ENCODE measurements at regions not wholly inside any gene's neighbourhood (a gene's known extent, or its start where the extent isn't known, plus 50 kb on each side); places are given as distances from the start of the nearest gene placed in this dataset.
"Not testable (repeated sequence)": the region's sequence is repeated elsewhere in the genome, so short reads cannot be mapped to it uniquely, and the experiment has no call there.

DNA sequence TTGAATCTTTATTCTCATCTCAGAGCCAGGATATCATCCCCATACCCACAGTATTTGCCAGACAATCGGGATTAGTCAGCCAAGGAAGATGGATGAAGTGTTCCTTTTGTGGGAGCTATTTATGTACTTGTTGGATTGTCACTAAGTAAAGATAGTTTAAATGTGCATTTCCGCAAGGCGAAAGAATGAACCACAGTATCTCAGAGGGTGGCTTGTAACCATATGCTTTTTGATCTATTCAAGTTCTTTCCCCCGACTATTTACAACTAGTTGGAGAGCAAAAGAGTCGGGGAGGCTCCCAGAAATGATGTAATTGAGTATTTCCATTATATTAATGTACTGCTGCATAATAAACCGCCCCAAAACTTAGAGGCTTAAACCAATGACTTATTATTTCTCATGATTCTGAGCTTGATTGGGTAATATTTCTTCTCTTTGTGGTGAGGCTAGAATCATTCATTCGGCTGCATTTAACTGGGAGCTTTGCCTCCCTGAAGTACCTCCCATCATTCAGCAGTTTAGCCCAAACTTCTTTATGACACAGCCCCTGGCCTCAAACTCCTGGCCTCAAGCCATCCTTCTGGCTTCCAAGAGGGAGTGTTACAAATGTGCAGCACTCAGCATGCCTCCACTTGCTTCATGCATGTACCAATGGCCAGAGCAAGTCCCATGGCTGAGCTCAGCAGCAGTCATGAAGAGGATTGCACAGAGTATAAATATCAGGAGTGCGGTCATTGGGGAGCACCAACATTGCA lies 423.7 kb downstream of the METTL4 start:
- DNase-seq, result no peak

DNA sequence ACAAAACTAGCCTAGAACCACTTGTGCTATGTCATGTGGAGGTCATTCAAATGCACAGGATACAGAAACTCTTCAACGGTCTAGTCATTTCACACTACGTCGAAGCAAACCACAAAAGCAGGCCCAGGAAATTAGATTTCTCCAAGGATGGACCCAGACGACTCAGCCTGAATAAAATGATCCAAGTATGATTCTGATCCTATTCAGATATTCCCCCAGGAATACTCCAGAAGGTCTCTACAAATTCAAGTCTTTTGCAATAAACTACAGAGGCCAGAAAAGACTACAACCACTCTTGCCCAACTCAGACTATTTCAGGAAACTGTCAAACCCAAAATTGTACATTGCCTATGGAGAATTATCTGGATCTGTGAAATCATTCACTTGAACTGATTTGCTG lies 422.5 kb downstream of the METTL4 start:
- no peak for DNase-seq

DNA sequence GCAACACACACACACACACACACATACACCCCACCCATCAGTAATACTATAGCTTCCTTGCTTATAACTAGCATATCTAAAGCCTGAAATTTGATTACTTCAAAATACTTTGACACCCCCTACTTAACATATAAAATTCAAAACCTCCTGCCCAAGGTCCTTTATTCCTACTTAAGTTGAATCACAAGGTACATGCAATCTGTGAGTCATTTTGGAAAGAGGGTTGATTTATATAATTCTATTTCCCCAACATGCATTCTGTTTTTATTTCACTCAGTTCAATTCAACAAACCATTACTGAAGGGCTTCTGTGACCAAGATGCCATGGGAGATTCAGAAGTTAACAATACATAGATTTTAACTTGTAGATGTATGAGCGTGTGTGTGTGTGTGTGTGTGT lies 420.7 kb downstream of the METTL4 start:
- no peak for DNase-seq

DNA sequence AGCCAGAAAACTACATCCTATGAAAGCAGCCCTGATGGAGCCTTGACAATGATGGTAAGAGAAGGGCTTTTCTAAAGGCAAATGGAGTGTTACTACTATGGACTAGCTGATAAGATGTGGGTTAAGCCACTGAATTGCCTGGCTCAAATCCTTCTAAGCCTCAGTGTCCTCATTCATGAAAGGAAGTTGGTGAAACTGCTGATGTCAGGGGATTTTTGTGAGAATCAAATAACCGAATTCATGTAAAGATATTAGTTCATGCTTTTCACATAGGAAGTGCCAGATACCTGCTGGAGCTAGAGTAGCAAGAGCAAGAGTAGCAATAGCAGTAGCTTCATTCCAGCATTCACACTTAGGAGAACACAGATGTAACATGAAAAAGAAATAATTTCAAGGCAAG lies 417.0 kb downstream of the METTL4 start:
- no peak for DNase-seq

DNA sequence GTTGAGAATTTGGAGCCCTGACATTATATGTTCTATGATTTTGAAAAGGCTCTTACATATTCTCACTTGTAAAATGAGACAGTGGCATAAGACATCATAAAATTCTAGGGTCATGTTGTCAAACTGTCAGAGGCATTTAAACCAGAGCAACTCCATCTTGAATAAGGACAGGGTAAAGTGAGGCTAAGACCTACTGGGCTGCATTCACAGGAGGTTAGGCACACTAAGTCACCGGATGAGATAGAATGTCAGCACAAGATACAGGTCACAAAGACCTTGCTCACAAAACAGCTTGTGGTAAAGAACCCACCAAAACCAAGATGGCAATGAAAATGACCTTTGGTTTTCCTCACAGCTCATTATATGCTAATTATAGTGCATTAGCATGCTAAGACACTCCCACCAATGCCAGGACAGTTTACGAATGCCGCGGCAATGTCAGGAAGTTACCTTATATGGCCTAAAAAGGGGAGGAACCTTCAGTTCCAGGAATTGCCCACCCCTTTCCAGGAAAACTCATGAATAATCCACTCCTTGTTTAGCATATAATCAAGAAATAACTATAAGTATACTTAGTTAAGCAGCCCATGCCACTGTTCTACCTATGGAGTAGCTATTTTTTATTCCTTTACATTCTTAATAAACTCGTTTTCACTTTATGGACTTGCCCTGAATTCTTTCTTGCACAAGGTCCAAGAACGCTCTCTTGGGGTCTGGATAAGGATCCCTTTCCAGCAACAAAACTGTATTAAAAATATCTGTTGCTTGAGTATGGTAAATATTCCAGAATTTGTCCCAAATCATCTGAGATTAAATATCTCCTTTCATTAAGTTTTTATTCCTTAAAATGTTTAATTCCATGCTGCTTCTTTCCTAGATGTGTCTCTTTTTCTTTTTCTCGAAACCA lies 406.4 kb downstream of the METTL4 start:
- DNase-seq, result no peak

DNA sequence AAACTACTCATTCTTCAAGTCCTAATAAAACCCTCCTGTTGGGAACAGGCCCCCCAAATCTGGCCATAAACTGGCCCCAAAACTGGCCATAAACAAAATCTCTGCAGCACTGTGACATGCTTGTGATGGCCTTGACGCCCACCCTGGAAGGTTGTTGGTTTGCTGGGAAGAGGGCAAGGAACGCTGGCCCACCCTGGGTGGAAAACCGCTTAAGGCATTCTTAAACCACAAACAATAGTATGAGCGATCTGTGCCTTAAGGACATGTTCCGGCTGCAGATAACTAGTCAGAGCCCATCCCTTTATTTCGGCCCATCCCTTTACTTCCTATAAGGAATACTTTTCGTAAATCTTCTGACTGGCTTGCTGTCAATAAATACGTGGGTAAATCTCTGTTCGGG lies 404.4 kb downstream of the METTL4 start:
- DNase-seq, result not testable (repeated sequence)

DNA sequence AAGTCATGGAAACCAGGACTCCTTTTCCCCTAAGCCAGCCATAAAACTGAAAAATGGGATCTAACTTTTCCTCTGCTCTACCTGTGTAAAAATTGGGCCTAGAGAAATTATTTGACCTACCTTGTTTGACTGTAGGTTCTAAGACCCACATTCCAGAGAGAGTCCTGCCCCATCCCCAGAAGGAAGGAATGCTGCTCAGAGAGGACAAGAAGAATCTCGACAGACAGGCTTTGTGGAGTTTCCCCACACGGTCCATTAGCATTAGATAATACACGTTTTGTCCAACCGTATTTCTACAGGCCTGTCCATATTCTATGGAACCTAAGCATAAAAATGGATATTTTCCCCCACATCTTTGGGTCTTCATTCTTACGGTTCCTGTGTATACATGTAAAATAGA lies 403.3 kb downstream of the METTL4 start:
- DNase-seq, result no peak

DNA sequence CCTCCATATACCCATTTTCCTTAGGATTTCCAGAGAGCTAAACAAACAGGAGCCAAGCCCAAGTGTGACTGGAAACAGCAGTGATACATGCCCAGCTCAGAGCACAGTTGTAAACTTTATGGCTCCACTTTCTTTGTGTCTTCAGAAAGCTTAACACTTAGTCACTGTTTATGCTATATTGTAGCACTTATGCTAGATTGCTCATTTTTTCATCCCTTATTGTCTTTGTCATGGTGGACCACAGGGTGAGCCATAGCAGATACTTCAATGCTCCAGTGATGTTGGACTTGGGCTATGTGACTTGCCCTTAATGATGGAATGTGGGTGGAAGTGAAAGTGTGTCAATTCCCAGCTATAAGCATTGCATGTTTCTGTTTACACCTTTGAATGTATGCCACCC lies 401.6 kb downstream of the METTL4 start:
- no peak for DNase-seq

DNA sequence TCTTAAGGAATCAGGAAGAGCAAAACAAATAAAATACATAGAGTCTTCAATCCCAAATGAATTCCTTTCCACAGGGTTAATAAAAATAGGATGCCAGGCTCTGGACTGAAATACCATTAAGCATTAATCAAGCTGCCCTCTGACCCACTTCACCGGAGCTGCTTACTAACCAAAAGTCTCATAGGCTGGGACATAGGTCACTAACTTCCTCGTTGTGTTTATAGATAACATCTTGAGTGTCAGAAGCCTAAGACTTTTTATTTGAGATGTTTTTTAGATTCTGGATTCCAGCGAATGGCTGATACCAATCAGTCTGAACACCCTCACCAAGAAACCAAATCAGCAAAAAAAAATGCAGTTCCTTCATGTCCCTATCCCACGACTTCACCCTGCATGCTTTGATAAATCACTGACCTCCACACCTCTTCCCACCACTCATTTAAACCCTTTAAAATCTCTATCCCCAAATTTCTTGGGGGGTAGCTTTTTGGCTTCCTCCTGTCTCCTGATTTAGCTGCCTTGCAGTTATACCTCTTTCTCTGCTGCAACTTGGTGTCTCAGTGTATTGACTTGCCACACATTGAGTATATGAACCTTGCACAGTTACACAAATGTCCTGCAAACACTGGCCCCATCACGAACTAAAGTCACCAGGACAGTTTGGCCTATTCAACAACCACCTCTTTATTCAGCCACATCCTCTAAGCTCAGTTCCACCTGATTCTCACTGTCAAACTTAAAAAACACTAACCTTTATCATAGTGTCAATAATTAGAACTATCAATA lies 399.3 kb downstream of the METTL4 start:
- no peak for DNase-seq

DNA sequence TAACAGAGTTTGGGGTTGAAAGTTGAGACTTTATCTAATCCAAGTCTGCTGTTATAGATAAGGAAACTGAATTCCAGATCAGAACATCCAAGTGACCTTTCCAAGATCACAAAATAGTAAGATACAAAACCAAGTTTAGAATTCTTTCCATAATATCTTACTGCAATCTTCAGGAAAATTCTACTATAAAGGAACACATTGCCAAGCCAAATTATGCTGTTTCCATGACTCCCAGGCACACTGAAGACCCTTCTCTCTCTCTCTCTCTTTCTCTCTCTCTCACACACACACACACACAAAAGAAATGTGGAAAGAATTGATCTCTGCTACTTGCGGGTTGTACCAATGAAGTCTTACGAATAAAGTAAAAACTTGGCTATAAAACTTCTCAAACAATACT lies 398.4 kb downstream of the METTL4 start:
- DNase-seq, result no peak

DNA sequence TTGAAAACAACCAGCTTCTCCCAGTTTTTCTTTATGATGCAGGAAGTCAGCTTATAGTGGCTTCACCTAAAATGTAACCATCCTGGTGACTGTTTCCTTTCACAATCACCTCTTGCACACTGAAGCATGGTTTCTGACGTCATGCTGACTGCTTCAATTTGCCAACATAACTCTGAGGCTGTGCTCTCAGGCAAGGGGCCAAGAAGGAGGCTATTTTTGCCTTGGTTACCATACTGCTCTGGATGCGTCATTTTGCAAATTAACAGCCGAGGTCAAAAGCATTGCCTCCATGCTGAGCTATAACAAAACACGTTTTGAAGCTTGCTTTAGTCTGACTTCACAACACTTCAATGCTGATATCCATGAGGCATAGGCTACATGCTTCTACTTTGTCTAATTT lies 397.8 kb downstream of the METTL4 start:
- peak; percentile 5 for DNase-seq

DNA sequence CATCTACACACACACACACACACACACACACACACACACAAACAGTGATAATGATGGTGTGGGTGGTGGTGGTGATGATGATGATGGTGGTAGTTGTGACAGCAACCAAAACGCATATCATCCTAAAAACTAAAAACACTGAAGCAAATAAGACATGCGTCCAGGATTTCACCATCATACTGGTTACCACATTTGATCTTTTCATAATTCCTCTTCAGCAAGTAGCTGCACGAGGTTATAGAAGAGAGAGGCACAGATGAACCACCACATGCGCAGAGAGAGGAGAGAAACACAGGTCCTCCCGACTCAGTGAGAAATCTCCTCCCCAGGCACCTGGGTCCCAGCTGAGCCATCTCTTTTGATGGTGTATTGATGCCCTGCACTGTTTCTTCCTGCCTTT lies 393.3 kb downstream of the METTL4 start:
- no peak for DNase-seq

DNA sequence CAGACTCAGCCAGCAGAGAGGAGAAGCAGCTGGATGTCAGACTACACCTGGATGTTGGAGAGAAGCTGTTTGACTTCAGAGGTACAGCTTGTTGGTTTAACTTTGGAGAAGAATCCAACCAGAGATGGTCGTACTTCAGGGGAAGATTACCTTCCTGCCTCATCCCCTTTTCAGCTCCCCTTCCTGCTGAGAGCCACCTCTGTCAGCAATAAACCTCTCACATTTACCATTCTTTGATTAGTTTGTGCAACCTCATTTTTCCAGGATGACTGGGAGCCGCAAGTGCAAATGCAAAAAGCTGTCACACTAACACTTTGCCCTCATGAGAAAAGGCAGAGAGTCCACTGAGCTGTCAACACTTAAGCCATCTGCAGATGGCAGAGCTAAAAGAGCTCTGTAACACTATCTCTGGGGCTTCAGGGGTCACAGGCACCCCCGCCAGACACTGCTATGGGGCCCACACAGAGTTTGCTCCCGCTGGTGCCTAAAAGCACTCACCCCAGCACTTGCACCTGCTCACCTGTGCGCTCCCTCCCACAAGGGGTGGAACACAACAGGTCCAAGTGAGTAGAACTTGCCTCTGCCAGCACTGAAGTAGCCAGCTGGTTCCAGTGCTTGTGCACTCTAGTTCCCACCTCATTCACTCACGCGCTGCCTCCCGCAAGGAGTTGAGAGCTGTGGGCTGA lies 391.7 kb downstream of the METTL4 start:
- DNase-seq, result no peak

DNA sequence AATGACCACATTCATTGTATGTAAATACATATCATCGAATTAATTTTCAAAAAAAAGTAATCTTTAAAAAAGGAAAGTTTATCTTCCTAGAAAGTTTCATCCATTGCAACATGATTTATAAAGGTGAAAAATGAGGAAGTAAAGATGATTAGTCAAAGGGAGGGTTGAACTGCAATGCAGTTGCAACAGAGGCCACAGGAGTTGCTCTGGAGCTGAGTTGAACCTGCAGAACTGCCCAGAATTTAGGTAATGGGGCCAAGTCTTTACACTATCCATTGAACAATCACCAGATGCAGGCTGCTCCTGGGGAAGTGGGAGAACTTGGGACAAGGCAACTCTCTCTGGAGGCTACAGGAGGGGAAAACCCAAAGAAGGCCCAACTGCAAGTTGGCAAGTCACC lies 390.7 kb downstream of the METTL4 start:
- peak; percentile 8 for DNase-seq

DNA sequence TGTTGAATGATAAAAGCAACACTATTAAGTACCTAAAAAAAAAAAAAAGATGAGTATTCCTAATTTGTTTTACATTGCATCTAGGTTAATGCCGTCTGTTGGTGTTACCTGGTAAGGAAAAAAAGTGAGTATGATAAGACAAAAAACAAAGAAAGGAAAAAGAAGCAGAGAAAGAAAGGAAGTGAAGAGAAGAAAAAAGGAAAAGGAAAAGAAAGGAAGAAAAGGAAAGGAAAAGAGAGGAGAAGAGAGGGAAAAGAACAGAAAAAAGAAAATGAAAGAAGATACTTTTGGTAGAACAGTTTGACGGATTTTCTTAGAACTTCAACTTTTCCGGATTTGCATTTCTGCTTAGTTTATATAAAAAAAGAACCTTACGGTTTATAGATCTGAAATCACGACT lies 387.9 kb downstream of the METTL4 start:
- DNase-seq, result no peak

DNA sequence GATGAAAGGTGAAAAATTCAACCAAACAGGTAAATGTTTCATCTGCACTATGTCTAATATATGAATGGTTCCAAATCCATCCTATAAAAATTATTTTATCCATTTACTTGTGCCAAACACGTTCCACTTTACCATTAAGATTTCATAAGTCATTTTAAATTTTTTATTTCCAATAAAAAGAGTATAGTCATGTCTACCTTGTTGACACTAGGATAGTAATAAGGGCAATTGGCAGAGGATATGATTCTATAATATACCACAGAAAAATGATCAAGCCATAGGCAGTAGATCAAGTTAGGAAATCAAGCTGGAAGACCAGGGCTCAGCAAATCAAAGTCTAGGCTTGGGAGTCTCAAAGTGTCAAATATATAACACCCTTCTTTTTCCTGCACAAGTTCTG lies 384.3 kb downstream of the METTL4 start:
- DNase-seq, result no peak

DNA sequence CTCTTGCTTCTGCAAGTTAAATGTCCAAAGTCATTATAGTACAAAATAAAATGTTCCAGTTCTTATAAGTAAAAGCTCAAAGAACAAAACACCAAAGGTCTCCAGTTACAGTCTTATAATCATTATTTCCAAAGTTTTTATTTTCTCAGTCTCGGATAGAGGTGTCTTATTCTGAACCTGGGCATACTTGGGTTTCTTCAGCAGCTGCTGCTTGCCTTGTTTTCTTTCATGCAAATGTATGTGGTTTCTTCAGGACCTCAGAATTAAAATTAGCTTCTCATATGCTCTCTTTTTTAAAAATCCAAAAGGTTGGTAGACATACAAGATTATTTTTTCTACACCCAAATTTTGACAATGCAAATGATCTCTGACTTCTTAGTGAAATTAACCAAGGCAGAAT lies 383.0 kb downstream of the METTL4 start:
- no peak for DNase-seq

DNA sequence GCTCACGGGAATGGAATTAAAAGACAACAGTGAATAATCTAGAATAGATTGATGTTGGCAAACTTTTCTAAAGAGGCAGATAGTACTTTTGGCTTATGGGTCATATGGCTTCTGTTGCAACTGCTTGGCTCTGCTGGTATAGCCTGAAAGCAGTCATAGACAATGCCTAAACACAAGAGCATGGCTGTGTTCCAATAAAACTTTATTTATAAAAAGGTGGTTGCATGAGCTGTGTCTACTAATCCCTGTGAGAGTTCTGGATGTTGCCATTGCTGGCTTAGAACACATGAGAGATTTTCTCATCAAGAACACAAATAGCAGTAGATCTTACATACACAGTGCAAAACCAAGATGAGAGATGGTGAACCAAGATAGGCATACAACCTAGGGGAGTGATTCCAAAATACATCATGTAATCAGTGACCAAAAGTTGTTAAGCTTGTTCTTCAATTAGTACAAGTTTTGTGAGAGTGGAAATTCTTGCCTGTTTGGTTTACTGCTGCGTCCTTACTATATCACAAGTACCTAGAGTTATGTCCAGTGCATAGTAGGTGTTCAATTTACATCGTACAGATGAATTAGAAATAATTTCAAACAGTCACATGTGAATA lies 380.0 kb downstream of the METTL4 start:
- no peak for DNase-seq

DNA sequence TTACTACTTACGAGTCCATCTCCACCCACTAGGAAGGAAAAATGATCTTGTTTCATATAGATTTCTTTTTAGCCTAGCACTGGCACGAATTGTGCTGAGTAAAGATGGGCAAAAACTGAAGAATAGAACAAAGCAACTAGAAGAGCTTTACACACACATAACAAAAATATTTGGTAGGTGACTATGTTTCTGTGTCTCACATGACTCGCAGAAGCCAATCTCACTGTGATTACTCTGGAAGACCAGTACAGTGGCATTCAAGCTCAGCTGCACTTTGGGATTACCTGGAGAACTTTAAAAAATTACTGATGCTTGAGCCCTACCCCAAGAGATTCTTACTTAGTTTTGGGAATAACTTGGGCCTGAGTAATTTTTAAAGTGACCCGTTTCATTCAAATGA lies 378.7 kb downstream of the METTL4 start:
- DNase-seq, result no peak

DNA sequence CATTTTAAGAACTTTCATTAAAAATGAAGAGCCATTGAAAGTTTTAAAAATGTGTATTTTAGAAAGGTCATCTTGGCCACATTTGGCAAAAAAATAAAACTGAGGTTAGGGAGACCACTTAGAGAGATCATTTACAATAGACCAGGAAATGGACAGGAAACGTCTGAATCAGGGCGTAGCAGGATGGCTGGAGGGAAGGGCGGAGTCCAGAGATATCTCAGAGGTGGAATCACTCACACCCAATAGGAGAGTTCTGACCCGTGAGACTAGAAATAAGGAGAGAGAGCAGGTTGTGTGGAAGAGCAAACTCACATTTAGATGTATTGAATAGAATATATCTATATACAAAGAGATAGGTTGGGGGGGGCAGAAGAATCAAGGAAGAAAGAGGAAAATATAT lies 373.4 kb downstream of the METTL4 start:
- no peak for DNase-seq

DNA sequence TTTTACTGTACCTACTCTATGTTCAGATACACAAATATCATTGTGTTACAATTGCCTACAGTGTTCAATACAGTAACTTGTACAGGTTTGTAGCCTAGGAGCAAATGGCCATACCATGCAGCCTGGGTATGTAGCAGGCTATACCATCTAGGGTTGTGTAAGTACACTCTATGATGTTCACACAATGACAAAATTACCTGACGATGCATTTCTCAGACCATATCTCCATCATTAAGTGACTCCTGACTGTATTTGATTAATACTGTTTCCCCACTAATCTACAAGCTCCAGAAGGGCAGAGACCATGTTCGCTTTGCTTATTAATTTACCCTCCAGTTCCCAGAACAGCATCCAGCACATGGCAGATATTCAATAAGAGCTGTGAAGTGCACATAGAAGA lies 372.2 kb downstream of the METTL4 start:
- DNase-seq, result no peak

DNA sequence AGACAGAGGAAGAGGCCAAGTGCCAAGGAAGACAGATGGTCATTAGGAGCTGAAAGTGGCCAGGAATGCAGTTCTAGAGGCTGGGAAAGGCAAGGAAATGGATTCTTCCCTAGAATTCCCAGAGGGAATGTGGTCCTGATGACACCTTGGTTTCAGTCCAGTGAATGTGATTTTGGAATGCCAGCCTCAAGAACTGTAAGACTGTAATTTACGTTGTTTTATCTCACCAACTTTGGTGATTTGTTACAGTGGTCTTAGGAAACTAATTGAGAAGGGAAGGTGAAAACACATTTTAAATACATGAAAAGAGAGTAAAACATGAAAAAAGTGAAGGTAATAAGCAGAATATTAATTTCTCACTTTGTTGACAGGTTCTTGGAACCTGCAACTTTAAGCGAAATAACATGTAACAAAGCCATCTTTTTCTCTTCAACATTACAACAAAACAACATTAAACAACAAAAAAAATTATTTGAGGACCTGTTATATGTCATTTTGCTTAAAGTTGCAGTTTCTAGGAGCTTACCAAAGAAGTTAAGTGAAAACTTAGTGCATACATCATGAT lies 370.2 kb downstream of the METTL4 start:
- DNase-seq, result no peak
